ENCODE measurements at regions not wholly inside any gene's neighbourhood (a gene's known extent, or its start where the extent isn't known, plus 50 kb on each side); places are given as distances from the start of the nearest gene placed in this dataset.

- FAIRE-seq = no peak
- no peak for DNase-seq (ENCODE audit: insufficient read length)
- TF ChIP-seq POLR2A (IDR thresholded peaks at IDR 0.05; ENCODE audit: low read depth, low read length) (no peak), POLR2AphosphoS5 (IDR thresholded peaks at IDR 0.05; ENCODE audit: low read depth, low read length) (no peak), TAF1 (IDR thresholded peaks at IDR 0.05; ENCODE audit: borderline replicate concordance, low read depth, low read length) (no peak)
These were observed 143.2 kb downstream of the KIT start for GRCh38 chr4:54800831-54801530.

GRCh38 chr4:54794579-54794978 is 136.8 kb downstream of the KIT start:
- FAIRE-seq (no peak), DNase-seq (ENCODE audit: insufficient read length) (no peak)
- TF ChIP-seq TAF1 (IDR thresholded peaks at IDR 0.05; ENCODE audit: borderline replicate concordance, low read depth, low read length) = no peak
- no peak for TF ChIP-seq POLR2AphosphoS5 (IDR thresholded peaks at IDR 0.05; ENCODE audit: low read depth, low read length)
- TF ChIP-seq POLR2A (IDR thresholded peaks at IDR 0.05; ENCODE audit: low read depth, low read length) = no peak

DNA sequence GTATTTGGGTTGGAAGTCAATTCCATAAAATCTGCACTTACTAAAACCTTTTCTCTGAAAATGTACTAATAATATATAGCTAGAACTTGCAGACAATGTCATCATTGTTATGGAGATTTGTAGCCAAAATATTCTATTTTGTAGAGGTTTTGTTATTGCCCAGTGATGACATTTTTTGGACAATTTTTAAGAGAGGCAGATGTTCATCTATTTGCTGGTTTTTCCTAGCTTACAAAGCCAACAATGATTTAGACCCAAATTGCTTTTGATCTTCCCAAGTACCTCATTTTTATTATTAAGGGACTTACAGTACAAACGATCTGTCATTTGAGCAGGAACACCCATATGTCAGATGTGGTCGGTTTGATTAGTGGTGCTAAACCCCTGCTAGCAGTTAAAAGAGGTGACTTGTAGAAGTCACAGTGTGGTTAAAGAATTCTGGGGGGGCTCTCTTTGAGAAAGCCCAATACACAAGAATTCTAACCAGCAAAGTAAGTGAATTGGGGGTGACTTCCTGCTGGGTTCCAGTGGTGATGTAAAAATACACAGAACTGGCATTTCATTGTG is 136.2 kb downstream of the KIT start:
- no peak for FAIRE-seq
- no peak for DNase-seq (ENCODE audit: insufficient read length)
- TF ChIP-seq POLR2A (IDR thresholded peaks at IDR 0.05; ENCODE audit: low read depth, low read length) (no peak), POLR2AphosphoS5 (IDR thresholded peaks at IDR 0.05; ENCODE audit: low read depth, low read length) (no peak), TAF1 (IDR thresholded peaks at IDR 0.05; ENCODE audit: borderline replicate concordance, low read depth, low read length) (no peak)
